WERI-Rb-1 (cell line): ENCODE measurements at regions not wholly inside any gene's neighbourhood (a gene's known extent, or its start where the extent isn't known, plus 50 kb on each side); places are given as distances from the start of the nearest gene placed in this dataset.

Source experiments
- DNase-seq: peaks from one replicate; pipeline ENCODE4 v3.0.0-alpha.2; 2020
- H3K27ac ChIP-seq: fragments of 250-450 bp; sonication (Bioruptor Pico); 2 replicates; pipeline ENCODE4 v1.5.1; 2020; ENCODE audit warnings: mild to moderate bottlenecking, moderate library complexity
- H3K27me3 ChIP-seq: fragments of 250-450 bp; sonication (Bioruptor Pico); 2 replicates; pipeline ENCODE4 v1.5.1; 2021; ENCODE audit warnings: mild to moderate bottlenecking, low read depth, moderate library complexity; ENCODE audit not compliant: insufficient read depth, severe bottlenecking
- H3K36me3 ChIP-seq: fragments of 250-450 bp; sonication (Bioruptor Pico); 2 replicates; pipeline ENCODE4 v1.5.1; 2020; ENCODE audit warnings: mild to moderate bottlenecking, moderate library complexity
- H3K4me3 ChIP-seq: 2 replicates; pipeline ENCODE4 v1.5.1; 2011; ENCODE audit warnings: low read depth, mild to moderate bottlenecking, control low read depth, low read length
- H3K9me3 ChIP-seq: fragments of 250-450 bp; sonication (Bioruptor Pico); 2 replicates; pipeline ENCODE4 v1.5.1; 2021; ENCODE audit warnings: mild to moderate bottlenecking, moderate library complexity; ENCODE audit not compliant: severe bottlenecking
- TF ChIP-seq, protein P1 (sequence below): IDR thresholded peaks from 2 replicates; pipeline ENCODE4 v1.5.1; 2011; ENCODE audit warnings: low read depth, mild to moderate bottlenecking, control low read depth, inconsistent platforms, low read length

DNA sequence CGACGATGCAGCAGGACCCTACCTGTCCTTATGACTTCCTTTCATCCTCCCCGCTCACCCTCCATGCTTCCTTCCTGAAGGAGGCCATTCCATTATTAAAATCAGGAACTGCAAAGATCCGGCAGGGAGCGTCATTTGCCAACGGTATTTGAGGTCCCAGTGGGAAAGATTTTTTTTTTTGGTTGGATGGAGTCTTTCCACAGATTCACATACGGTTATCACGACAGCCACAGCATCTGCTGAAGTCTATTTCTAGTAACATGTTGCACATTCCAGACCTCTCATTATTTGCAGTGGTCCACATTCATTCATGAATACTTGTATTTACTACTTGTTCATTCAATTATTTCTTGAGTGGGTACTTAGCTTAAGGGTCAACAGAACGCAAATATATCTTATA, 94.7 kb upstream of the LYZL2 start:
- DNase-seq: no peak
- Histone ChIP-seq H3K9me3 (no peaks in the 10 kb centered on the region), H3K27ac (no peak overlapping the region), H3K27me3 (no peaks in the 10 kb centered on the region), H3K36me3 (no peaks in the 10 kb centered on the region), H3K4me3 (no peak overlapping the region)
- TF ChIP-seq, protein P1, sequence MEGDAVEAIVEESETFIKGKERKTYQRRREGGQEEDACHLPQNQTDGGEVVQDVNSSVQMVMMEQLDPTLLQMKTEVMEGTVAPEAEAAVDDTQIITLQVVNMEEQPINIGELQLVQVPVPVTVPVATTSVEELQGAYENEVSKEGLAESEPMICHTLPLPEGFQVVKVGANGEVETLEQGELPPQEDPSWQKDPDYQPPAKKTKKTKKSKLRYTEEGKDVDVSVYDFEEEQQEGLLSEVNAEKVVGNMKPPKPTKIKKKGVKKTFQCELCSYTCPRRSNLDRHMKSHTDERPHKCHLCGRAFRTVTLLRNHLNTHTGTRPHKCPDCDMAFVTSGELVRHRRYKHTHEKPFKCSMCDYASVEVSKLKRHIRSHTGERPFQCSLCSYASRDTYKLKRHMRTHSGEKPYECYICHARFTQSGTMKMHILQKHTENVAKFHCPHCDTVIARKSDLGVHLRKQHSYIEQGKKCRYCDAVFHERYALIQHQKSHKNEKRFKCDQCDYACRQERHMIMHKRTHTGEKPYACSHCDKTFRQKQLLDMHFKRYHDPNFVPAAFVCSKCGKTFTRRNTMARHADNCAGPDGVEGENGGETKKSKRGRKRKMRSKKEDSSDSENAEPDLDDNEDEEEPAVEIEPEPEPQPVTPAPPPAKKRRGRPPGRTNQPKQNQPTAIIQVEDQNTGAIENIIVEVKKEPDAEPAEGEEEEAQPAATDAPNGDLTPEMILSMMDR: no peak

DNA sequence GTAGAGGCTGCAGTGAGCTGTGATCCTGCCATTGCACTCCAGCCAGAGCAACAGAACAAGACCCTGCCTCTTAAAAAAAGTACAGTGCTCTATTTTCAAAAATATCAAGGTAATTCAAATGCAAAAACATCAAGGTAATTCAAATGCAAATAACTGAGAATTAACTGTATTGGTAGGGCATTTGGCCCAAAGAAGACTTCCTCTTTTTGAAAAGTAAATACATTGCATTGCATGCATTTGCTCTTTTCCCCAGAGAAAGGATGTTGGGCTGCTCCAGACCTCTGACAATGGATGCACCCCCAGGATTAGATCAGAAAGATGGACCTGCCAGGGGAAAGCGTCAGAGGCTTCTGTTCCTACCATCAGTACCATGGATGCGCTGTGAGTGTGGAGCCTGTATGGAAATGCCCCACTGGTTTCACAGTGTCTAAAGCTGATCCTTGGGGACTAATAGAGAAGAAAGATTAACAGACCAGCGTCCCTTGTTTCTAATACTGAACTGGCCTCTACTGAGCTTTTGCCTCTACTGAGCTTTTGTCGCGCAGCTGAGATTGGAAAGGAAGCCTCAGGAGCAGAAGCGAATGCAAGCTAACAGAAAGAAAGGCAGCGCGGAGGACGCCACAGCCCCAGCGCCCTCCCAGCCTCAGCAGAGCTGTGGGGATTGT, 93.5 kb upstream of the LYZL2 start:
- TF ChIP-seq, protein P1: no peak
- H3K27ac ChIP-seq: no peak overlapping the region
- H3K36me3 ChIP-seq: no peaks in the 10 kb centered on the region
- no peaks in the 10 kb centered on the region for H3K27me3 ChIP-seq
- H3K4me3 ChIP-seq: no peak overlapping the region
- no peaks in the 10 kb centered on the region for H3K9me3 ChIP-seq
- DNase-seq: no peak

DNA sequence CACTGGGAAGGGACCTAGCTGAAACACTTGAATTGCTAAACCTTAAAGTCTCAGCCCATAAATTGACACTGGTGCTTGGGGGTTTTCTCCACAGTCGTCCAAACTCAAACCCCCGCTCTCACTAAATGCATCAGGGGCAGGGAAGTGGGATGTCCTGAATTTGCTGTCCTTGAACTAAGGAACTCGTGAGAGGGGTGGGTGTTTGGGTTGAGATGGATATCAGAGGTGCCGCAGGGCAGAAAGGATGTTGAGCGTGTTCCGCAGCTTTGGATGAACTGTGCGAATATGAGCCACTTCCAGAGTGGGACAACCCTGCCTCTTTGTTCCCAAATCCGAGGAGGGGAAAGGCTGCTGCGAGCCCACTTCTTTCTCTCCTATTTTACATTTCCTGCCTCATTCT, 90.3 kb upstream of the LYZL2 start:
- TF ChIP-seq, protein P1: no peak
- Histone ChIP-seq H3K9me3 (no peaks in the 10 kb centered on the region), H3K27me3 (no peaks in the 10 kb centered on the region), H3K4me3 (no peak overlapping the region), H3K27ac (no peak overlapping the region), H3K36me3 (no peaks in the 10 kb centered on the region)
- no peak for DNase-seq

DNA sequence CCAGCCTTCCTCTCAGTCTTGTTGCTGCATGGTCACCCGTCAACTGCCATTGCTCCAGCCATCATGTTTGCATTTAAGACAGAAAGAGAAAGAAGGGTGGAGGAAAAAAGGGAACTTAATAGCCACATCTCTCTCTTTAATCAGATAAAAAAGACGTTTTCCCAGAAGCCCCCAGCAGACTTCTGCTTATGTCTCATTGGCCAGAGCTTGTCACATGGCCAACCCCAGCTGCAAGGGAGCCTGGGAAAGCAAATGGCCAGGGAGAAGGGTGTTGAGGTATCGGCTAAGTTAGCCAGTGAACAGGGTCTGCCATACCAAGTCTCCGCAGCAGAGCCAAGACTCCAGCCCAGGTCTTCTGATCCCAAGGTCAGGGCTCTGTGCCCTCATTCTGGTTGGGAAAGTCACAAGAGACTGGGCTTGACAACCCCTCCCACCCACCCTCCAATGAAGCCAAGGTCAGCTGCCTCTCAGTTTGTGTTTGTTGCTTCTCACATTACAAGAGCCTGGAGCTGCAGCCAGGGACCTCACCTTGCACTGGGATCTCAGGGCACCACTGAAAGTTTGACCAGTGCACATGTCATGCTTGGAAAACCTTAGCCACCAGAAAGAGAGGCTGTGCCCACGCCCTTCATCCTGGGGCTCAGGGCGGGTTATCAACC, 80.3 kb upstream of the LYZL2 start:
- Histone ChIP-seq H3K27me3 (no peaks in the 10 kb centered on the region), H3K9me3 (no peaks in the 10 kb centered on the region), H3K36me3 (no peaks in the 10 kb centered on the region), H3K27ac (no peak overlapping the region), H3K4me3 (no peak overlapping the region)
- TF ChIP-seq, protein P1: no peak
- DNase-seq: no peak

DNA sequence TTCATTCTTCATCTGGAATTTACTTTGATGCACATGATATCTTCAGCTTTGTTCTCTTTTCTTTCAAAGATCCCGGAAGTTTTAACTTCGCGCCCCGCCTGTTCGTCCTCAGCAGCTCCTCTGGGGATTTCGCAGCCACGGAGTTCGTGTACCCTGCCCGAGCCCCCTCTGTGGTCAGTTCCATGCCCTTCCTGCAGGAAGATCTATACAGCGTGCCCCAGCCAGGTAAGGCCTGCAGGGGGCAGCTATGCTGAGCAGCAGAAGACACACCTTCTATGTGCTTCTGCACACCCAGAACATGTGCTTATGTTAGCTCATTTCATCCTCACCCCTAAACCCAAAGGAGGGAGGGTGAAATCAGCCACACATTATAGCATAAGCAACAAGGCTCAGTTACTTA, 79.7 kb upstream of the LYZL2 start:
- DNase-seq: no peak
- Histone ChIP-seq H3K9me3 (no peaks in the 10 kb centered on the region), H3K27ac (no peak overlapping the region), H3K27me3 (no peaks in the 10 kb centered on the region), H3K4me3 (no peak overlapping the region), H3K36me3 (no peaks in the 10 kb centered on the region)
- TF ChIP-seq, protein P1: peak; percentile 28; the same call in 1 of the 2 replicates
